ENCODE measurements at regions not wholly inside any gene's neighbourhood (a gene's known extent, or its start where the extent isn't known, plus 50 kb on each side); places are given as distances from the start of the nearest gene placed in this dataset.

- TF ChIP-seq, protein P1, sequence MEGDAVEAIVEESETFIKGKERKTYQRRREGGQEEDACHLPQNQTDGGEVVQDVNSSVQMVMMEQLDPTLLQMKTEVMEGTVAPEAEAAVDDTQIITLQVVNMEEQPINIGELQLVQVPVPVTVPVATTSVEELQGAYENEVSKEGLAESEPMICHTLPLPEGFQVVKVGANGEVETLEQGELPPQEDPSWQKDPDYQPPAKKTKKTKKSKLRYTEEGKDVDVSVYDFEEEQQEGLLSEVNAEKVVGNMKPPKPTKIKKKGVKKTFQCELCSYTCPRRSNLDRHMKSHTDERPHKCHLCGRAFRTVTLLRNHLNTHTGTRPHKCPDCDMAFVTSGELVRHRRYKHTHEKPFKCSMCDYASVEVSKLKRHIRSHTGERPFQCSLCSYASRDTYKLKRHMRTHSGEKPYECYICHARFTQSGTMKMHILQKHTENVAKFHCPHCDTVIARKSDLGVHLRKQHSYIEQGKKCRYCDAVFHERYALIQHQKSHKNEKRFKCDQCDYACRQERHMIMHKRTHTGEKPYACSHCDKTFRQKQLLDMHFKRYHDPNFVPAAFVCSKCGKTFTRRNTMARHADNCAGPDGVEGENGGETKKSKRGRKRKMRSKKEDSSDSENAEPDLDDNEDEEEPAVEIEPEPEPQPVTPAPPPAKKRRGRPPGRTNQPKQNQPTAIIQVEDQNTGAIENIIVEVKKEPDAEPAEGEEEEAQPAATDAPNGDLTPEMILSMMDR (conservative IDR thresholded peaks at IDR 0.05), result no peak
- TF ChIP-seq EZH2 (IDR thresholded peaks at IDR 0.05; ENCODE audit: low read depth), result no peak
Observed at GRCh38 chr1:239091537-239091936, 294.8 kb upstream of the CHRM3 start.
